Stimulated activated CD4-positive, alpha-beta T cell treated with anti-CD3 and anti-CD28 coated beads, Interleukin-1b, Interleukin-23, amount 100 ng/mL, for 24 hours (primary cell): ENCODE measurements at regions not wholly inside any gene's neighbourhood (a gene's known extent, or its start where the extent isn't known, plus 50 kb on each side); places are given as distances from the start of the nearest gene placed in this dataset.
"Not testable (repeated sequence)": the region's sequence is repeated elsewhere in the genome, so short reads cannot be mapped to it uniquely, and the experiment has no call there.

Experiments used
- DNase-seq, 4 experiments: peaks; one replicate each; pipeline ENCODE4 v3.0.0-alpha.2; 2020; ENCODE audit warnings: low read depth in 4 of 4, low spot score in 1 of 4

DNA sequence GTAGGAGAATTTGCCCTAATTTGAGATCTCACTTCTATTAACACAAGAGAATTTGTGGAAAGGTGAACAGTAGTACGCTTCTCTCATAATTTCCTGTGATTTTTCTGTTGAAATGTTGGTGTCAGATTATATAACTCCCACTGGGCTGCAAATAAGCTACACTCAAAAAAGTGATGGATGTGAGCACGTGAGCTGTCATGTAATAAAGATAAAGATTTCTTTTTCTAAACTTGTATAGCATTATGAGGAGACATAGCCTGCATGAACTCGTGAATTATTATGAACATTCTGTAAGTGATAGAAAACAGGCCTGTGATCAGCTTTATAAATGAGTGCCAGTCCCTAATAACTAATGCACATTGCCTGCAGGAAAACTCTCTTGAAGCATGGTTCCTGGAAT is 356.6 kb upstream of the ACTRT1 start:
- no peak for DNase-seq

DNA sequence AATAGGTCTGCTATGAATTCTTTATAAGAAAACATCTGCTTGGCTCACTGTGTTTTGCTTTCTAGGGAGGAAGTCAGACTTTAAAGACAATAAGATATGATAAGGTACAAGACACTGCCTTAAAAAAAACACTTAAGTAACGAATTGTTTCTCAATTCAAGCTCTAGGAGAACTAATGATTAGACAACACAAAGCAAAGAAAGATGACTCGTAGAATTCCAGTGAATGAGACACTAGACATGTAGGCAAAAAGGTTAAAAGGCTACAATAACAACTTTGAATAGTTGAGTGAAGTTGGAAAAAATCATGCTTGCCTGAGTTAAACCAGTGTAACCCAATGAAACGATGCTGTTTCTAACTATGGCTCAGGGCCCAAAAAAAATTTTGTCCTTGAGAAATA is 344.4 kb upstream of the ACTRT1 start:
- no peak for DNase-seq

- DNase-seq: not testable (repeated sequence)
These were observed 331.6 kb upstream of the ACTRT1 start for GRCh38 chrX:128383846-128384245.

DNA sequence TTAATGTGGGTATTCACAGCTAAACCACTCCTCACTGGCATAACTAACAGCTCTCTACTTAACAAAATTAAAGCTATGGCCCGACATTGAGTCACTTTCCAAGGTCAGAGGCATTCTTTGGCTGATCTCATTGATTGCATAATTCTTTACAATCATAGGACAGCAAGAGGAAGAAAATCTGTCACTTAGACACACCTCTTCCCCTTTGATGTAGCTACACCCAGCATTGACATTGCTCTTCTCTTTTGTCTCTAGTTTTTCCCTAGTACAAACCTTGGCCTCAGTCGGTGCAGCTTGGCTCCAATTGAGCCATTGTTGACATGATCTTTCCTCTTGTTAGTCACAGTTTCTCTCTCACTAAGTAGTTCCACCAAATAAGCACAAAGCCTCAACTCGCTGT is 313.3 kb upstream of the ACTRT1 start:
- DNase-seq: no peak

DNA sequence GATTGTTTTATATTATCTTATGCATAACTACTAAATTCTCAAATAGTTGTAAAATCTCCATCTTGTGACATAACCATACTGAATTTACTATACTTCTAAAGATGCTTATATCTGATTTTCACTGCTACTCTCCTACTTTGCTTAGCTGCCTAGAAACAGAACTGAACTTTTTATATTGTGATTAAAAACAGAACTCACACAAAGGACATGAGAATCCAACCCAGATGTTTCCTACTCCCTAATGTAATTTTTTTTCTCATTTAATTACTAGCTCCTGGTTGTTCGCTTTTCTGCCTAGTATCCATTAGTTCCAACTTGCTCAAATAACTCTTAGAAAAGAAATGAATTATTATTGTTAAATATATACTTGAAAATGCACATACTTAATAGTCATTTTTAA is 283.5 kb upstream of the ACTRT1 start:
- DNase-seq: no peak

DNA sequence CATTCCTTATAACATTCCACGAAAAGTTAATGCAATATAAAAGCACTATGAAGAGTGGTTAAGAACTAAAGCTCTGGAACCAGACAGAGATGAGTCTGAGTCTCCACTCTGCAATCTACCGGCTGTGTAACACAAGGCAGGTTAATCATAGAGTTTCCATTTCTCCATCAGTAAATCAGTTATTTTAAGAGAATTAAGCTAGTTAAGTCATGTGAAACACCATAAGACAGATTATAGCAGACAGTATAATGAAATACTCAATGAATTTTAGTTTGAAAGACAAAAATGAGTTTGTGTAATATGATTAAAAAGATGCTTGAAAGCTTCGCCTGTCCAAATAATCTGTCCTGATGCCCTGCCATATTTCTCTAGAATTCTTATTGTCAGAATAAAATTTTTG is 282.6 kb upstream of the ACTRT1 start:
- DNase-seq: no peak

- DNase-seq: no peak
These were observed 258.7 kb upstream of the ACTRT1 start for GRCh38 chrX:128310912-128311311.

DNA sequence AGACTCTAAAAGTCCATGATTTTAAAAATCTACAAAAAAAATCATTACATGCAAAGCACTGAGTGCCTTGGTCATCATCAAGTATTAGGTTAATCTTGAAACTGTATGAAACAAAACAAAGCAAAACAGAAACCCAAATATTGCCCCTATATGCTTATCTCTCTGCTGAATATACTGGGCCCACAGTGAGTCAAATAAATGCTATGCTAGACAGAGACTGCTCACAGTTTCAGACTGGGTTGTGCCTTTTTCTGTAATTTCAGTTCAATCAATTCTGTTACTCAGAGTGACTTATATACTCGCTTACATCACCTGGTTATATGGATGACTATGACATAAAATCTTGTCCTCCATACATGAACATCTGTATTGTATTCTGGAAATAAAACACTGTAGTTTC is 257.1 kb upstream of the ACTRT1 start:
- no peak for DNase-seq

DNA sequence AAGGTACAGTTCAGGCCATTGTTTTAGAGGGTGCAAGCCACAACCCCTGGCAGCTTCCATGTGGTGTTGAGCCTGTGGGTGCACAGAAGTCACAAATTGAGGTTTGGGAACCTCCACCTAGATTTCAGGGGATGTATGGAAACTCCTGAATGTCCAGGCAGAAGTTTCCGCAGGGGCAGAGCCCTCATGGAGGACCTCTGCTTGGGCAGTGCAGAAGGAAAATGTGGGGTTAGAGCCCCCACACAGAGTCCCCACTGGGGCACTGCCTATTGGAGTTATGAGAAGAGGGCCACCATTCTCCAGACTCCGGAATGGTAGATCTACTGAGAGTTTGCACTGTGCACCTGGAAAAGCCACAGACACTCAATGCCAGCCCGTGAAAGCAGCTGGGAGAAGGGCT is 242.0 kb upstream of the ACTRT1 start:
- DNase-seq: no peak

DNA sequence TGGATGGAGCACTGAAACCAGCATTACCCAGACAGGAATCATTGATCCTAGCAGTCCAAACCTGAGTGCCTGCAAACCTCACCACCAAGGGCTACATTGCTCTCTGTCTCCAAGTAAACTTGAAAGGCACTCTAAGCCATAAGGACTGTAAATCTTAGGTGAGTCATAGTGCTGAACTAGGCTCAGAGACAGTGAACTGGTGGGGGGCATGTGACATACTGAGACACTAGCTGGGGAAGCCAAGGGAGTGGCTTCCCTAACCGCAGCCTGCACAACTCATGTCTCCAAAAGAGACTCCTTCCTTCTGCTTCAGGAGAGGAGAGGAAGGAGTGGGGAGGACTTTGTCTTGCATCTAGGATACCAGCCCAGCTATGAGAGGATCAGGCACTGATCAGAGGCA is 235.5 kb upstream of the ACTRT1 start:
- no peak for DNase-seq

DNA sequence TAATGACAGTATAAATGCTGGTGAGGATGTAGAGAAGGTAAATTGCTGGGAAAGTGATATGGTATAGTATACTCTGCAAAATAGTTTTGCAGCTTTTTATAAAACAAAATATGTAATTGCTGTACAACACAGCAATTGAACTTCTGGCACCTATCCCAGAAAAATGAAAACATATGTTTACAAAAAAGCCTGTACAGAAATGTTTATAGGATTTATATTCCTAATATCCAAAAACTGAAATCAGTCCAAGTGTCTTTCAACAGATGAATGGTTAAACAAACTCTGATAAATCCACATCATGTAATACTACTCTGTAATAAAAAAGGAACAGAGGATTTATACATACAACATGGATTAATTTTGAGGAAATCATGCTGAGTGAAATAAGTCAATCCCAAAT is 198.4 kb upstream of the ACTRT1 start:
- DNase-seq: no peak

GRCh38 chrX:128216364-128216763 is 164.2 kb upstream of the ACTRT1 start:
- DNase-seq: no peak

DNA sequence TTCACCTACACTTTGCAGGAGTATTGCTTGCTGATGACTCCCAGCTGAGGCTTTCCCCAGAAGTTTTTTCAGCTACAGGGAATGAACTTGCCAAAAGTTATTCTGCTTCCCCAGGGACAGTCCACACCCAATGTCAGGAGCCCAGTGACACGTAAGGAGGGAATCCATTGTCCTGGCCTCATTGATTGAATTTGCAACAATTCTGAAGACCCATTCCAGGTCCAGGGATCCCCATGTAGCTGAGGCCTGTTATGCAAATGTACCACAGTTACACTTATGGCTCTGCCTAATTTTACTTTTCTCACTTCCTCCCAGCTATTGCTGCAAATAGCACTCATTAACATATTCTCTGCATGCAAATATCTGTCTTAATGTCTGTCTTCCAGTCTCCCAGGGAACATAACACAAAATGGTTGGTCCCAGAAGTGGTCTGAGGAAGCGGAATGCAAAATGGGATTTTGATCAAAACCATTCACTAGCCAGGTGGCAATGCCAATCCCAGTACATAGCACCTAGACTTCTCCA is 113.7 kb upstream of the ACTRT1 start:
- no peak for DNase-seq

DNA sequence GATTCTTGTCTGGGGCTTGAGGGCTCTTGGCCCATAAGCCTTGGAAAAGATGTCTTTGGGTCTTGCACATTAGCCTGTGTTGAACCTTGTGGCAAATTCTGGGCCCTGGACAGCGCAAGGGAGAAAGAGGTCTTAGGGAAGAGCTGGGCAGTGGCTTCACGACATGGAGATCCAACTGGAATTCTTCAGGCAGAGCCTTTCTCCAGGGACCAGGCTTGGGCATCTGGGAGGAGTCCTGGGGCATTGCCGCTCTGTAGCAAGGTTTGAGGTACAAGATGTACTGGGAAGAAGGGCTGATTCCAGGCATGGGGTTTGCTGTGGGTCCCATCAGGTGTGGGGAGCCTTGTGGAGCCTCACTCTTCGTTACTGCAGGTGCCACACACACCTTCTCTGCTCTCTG is 104.0 kb upstream of the ACTRT1 start:
- no peak for DNase-seq

DNA sequence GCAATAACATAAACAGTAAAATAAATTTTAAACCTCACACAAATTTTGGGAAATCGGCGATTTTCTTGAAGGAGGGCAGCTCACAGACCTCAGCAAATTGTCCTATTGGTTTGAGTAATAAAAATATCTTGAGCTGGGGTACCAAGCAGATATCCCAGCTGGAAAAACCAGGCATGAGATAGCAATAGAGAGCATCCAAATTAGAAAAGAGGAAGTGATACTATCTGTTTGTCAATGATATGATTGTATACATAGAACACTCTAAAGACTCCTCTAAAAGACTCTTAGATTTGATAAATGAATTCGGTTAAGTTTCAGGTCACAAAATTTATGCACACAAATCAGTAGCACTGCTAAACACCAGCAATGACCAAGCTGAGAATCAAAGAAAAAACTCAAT is 90.5 kb upstream of the ACTRT1 start:
- no peak for DNase-seq

GRCh38 chrX:128106630-128107029 is 54.4 kb upstream of the ACTRT1 start:
- no peak for DNase-seq

DNA sequence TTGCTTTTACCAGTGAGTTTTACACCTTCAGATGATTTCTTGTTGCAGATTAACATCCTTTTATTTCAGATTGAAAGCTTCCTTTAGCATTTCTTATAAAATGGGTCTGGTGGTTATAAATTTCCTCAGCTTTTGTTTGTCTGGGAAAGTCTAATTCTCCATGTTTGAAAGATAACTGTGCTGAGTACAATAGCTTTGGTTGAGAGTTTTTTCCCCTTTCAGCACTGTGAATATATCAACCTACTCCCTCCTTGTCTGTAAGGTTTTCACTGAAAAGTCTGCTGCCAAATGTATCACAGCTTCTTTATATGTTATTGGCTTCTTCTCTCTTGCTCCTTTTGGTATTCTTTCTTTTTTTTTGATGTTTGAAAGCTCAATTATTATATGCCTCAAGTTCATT is 53.5 kb upstream of the ACTRT1 start:
- DNase-seq: no peak
